Right hindlimb (tissue), 1 donor: ENCODE measurements at regions not wholly inside any gene's neighbourhood (a gene's known extent, or its start where the extent isn't known, plus 50 kb on each side); places are given as distances from the start of the nearest gene placed in this dataset.

Experiments used
- DNase-seq: peaks from one replicate; pipeline ENCODE4 v3.0.0-alpha.2; 2018

- no peak for DNase-seq
Observed at GRCh38 chr3:64351713-64352638, 126.7 kb upstream of the PRICKLE2 start.

DNA sequence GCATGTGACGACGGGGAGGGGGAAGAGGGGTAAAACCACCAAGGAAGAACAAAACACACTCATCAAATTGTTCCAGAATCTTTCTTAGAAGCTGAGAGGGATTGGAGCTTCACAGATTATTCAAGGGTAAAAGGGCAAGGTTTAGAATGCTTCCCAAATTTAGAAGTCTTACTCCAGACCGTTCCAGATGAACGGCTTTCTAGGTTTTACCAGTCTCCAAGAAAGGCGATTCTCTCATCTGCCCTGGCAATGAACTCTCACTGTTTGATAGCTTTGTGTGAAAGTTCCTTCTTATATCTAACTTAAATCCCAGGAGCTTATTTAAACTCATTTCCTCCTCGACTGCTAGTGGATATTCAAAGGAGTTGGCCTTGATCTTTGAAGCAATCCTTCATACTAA, 124.3 kb upstream of the PRICKLE2 start:
- no peak for DNase-seq

GRCh38 chr3:64345371-64345770, 120.1 kb upstream of the PRICKLE2 start:
- peak; percentile 35 for DNase-seq

DNA sequence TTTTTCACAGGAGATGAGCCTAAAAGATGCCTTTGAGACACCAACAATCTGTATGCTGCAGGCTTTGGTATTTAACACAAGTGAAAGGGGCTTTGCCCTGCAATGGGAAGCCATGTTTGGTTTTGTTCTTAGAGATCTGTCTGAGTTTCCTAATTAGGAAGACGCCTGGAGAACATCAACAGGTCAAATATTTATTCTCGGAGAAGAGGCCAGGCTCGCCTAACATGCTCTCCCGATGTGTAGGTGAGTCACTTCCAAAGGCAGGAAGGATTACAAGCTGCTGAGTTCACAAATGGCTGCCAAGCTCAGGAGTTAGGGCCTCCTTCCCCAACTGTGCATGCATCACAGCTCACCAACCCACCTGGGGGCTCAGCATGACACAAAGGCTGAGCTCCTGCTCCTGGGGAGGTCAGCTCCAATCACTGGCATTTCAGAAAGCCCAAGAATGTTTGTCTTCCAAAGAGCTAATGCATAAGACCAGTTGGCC, 119.5 kb upstream of the PRICKLE2 start:
- no peak for DNase-seq

- DNase-seq = no peak
Observed at GRCh38 chr3:64343689-64344430, 118.6 kb upstream of the PRICKLE2 start.

GRCh38 chr3:64342940-64343688, 117.8 kb upstream of the PRICKLE2 start:
- DNase-seq = no peak

DNA sequence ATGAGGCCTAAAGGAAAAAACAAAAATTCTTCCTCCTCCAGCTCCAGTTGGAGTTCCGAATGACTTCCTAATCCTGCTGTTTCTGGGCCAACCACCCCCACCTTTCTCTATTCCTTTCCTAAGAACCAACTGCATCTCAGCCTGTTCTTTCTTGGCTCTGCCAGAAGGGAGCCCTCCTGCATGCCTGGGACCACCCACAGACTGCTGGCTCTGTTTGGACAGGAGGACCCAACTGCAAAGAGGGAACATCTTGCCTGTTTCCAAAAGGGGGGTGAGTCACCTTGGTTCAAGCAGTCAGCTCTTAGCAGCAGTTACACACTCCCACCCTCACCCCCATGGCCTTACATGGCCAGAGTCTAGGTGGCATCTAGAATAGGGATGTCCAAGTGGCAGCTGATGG, 116.0 kb upstream of the PRICKLE2 start:
- DNase-seq = peak; percentile 70

DNA sequence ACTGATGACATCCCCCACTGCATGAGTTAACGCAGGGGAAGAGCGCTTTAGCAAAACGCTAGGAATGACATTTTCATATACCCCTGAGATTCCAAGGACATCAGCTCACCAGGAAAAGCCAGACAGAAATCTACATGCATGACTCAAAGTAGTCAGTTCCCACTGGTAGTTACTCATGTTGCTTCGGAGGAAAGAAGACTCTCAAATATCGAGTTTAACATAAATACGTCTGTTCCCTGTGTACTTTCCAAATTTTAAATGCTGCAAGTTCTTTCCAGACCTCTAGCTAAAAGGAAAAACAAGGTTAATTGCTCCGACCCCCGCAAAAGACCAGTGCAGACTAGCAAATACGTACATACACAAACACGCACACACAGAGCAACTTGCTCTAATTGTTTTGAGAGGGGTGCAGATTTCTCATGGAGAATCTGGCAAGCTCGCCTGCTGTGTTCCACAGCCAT, 115.4 kb upstream of the PRICKLE2 start:
- DNase-seq = peak; percentile 84

DNA sequence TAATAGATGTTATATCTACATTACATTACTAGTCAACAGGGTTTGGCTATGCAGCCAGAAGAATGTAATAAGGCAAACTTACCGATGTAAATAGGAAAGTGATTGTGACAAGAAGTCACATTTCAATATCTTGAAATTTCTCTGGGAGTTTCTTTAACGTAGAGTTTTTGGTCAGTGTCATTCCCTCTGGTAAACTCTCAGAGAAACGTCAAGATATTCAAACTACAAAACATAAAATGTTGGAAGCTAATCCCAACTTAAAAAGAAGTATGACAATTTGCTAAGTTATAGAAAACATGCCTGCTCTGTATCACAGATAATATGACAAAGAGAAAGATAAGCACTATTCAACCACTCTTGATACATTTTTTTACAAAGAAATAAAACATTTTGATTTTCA, 111.2 kb upstream of the PRICKLE2 start:
- DNase-seq = no peak

DNA sequence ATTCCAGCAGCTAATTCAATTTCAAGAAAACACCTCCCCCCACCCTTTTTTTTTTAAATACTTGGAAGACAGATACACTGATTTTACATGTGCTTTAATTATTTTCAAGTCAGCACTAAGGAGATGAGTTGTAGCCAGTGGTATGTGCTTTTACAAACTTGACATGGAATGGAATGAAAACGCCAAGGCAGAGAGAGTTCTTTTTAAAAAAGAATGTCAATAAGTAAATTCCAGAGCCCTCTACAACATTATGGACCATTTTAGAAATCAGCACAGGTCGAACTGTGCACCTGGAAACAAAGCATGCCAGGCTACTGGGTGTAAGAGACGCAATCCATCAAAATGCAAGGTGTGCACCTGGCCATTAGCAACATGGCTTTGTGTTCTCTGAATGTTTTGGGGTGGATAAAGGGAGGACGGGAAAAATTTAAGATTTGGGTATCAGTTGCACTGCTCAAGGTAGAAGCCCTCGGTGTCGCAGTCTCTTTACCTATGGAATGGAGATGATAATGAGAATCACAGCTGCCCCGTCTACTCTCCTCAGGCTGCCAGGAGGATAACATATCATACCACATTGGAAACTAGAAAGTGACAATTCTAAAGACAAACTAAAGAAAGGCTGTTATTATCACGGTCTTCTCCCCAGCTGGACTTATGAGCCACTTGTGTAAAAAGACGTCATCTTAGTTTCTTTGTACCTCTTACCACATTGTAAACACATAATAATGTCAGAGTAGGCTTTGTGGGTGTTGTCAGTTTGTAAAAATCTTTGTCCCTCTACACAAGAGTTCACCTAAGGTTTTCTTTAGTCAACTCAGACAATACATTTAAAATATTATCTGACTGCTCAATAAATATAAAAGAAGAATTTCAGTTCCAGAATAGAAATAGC, 107.4 kb upstream of the PRICKLE2 start:
- DNase-seq = no peak

DNA sequence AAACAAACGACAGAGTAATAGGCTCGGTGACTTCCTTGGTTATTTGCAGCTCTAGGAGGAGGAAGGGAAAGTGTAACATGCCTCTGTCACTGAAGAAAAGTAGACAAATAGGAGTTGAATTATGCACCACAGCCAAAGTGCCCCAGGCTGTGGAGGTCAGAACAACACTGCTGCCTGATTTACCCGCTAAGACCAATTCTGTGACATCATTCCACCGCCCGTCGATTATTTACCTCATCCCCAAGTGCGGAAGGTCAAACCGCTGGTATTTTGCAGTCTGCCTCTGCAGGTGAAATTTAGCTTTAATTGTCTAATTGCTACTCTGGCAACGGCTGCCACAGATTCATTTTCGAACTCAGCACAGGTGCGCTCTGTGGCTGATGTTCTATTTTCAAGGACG, 106.3 kb upstream of the PRICKLE2 start:
- DNase-seq = no peak

DNA sequence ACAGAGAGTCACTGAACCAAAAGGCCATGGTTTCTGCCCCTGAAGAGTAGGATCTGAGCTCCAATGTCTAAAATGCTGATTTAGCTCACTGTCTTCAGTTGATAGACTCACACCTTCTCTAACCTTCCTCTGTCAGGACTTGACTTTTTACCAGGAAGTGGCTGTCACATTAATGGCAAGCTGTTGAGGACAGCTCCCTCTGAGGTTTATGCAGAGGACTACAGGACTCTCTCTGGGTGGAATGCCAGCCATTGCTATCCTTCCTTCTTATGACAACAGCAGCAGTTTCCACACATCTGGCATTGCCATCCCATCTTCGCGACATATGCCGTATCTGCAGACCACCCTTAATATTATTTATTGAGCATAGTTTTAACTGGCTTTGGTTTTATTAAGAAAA, 103.8 kb upstream of the PRICKLE2 start:
- DNase-seq = no peak

- DNase-seq = peak; percentile 68
Observed at GRCh38 chr3:64327100-64327804, 102.0 kb upstream of the PRICKLE2 start.

DNA sequence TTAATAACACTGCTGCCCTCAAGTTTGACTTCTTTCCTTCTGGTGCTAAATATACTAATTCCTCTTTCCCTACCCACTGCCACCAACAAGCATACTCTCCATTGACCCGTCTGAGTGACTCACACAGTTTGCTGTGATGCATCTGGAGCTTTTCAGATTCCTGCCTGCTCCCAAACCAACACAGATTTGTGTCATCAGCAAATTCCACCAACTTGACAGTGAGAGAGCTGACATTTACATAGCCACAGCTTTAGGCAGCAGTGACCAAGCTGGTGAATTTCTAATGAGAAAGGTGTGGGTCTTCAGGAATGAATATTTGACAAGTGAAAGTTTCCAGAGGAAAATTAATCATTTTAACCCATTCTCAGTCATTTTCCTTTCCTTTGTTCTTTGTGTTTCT, 96.5 kb upstream of the PRICKLE2 start:
- no peak for DNase-seq

- DNase-seq = no peak
Observed at GRCh38 chr3:64319391-64319790, 94.1 kb upstream of the PRICKLE2 start.

GRCh38 chr3:64318668-64319271, 93.5 kb upstream of the PRICKLE2 start:
- no peak for DNase-seq

DNA sequence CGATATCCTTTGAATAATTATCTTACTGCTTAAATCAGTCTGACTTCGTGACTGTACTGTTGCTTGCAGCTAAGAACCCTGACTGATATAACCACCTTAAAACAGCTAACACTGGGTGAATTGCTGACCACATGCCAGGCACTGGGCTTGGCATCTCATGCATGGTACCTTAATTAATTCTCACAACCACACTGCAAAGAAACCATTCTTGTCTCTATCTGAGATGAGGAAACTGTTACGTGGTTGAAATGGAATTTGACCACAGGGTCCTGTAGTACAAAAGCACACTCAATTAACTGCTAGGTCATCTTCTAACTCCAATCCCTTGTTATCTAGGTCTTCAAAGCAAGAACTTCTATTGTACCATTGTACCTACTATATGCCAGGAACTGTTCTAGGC, 92.7 kb upstream of the PRICKLE2 start:
- DNase-seq = no peak

DNA sequence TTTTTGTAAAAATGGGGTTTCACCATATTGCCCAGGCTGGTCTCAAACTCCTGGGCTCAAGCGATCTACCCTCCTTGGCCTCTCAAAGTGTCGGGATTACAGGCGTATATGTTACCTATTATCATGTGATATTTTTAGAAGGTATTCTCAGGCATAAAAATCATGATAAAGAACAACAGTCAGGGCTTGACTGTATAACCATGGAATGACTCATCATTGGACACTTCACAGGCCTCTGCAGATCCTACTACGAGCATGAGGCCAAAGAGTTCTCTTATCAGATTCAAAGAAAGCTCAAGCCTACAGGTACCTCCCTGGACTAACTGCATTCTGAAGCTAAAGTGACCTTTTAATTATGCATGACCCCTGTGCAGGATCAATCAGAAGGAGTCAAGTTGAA, 91.7 kb upstream of the PRICKLE2 start:
- no peak for DNase-seq

DNA sequence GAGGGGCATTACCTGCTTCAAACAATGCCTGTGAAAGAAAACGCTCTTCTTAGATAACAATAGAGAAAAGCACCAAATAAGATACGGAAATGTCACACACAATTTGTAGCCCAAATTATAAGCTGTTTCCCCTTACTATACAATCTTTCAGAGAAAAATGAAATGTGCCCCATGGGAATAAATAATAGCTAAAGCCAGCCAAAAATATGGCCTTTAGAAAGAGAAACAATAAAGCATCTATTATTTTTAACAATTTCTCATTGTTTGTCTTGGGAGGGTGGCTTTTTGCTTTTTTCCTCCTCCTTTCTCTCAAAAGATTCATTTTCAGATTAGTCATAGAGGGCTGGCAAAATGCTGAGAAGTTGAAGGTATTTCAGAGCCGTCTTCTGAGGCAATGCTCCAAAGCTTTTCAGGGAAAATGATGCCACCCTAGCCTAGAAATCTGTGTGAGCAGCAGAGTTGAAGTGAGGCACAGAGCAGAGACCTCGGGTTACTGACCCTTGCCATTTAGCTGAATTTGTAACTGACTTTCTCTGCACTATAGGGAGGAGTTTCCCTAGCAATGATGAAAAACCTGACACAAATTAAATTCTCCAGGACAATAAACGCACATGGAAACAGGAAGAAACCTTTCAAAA, 86.3 kb upstream of the PRICKLE2 start:
- no peak for DNase-seq

DNA sequence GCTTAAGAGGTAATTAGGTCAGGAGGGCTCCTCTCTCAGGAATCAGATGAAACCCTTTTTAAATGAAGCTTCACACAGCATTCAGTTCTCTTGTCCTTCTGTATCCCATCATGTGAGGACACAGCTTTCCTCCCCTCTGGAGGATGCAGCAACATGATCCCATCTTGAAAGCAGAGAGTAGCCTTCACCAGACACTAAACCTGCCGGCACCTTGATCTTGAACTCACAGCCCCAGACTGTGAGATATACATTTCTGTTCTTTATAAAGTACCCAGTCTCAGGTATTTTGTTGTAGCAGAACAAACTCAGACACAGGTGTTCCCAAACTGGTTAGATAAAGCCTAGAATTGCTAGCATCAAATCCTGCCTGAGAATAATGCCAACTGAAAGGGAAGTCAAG, 83.7 kb upstream of the PRICKLE2 start:
- no peak for DNase-seq
